ENCODE measurements at regions not wholly inside any gene's neighbourhood (a gene's known extent, or its start where the extent isn't known, plus 50 kb on each side); places are given as distances from the start of the nearest gene placed in this dataset.

GRCh38 chr12:89067421-89068187 is 284.7 kb downstream of the DUSP6 start:
- TF ChIP-seq, protein P1, sequence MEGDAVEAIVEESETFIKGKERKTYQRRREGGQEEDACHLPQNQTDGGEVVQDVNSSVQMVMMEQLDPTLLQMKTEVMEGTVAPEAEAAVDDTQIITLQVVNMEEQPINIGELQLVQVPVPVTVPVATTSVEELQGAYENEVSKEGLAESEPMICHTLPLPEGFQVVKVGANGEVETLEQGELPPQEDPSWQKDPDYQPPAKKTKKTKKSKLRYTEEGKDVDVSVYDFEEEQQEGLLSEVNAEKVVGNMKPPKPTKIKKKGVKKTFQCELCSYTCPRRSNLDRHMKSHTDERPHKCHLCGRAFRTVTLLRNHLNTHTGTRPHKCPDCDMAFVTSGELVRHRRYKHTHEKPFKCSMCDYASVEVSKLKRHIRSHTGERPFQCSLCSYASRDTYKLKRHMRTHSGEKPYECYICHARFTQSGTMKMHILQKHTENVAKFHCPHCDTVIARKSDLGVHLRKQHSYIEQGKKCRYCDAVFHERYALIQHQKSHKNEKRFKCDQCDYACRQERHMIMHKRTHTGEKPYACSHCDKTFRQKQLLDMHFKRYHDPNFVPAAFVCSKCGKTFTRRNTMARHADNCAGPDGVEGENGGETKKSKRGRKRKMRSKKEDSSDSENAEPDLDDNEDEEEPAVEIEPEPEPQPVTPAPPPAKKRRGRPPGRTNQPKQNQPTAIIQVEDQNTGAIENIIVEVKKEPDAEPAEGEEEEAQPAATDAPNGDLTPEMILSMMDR (IDR thresholded peaks at IDR 0.05) = no peak
- TF ChIP-seq EP300 (IDR thresholded peaks at IDR 0.05) (no peak), POLR2A (IDR thresholded peaks at IDR 0.05) (no peak)

Data from ovary (tissue), 3 donors.